GM19463 (cell line): ENCODE measurements at regions not wholly inside any gene's neighbourhood (a gene's known extent, or its start where the extent isn't known, plus 50 kb on each side); places are given as distances from the start of the nearest gene placed in this dataset.
A peak's percentile ranks its signal among the peaks of the same experiment; 100 is the strongest.
"Not testable (repeated sequence)": the region's sequence is repeated elsewhere in the genome, so short reads cannot be mapped to it uniquely, and the experiment has no call there.

ENCODE experiments used
- ATAC-seq: cut with Tn5 transposase; IDR thresholded peaks from one replicate; pipeline ENCODE4 v1.9.1; 2021; ENCODE audit warnings: mild to moderate bottlenecking, moderate library complexity; ENCODE audit not compliant: unreplicated experiment

DNA sequence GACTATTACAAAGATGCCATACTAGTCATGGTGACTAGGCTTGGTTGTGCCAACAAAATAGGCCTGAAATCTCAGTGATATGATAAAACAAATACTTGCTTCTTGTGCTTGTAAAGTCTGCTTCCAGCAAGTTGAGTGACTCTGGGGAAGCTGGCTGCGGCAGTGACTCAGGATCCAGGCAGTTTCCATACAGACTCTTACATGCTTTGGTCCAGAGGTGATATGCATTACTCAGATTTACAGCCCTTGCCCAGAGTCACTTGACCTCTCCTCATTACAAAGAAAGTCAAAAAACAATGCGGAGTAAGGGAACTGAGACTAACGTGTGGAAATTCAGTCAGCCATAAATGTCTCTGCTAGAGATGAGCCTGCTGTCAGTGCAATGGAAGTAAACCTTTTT, 387.5 kb downstream of the KCNA4 start:
- ATAC-seq = no peak

DNA sequence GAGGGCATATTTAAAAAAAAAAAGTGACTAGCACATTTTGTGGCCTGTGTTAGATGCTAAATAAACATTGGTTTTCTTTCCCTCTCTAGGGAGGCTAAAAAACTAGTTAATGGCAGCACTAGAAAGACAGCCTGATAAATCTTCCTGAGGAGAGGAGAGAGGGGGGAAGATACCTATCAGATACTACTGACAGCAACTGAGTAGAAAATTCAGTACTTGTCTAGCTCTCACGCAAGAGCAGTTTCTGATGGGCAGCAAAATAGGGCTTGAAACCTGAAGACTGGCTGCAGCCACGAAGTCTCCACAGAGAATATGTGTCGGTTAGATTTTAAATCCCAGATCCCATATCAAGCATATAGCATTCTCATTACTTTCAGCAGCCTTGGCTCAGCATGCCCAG, 388.2 kb downstream of the KCNA4 start:
- ATAC-seq = no peak

DNA sequence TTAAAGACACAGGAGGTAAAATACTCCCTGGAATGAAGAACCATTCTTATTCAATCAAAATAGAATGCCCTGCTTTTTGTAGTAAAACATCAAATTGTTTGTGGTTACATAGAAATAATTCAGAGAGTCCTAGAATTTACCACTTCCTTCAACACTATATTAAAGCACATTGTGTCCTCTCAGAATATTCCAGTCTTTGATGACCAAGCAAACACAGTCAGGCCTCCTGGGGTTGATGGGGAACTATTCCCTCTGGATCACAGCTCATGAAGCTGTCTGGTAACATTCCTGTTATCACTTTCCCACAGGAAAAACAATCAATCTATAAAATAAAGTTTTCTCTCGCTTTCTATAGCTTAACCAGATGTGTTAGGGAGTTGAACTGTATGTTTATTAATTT, 389.3 kb downstream of the KCNA4 start:
- ATAC-seq = no peak

DNA sequence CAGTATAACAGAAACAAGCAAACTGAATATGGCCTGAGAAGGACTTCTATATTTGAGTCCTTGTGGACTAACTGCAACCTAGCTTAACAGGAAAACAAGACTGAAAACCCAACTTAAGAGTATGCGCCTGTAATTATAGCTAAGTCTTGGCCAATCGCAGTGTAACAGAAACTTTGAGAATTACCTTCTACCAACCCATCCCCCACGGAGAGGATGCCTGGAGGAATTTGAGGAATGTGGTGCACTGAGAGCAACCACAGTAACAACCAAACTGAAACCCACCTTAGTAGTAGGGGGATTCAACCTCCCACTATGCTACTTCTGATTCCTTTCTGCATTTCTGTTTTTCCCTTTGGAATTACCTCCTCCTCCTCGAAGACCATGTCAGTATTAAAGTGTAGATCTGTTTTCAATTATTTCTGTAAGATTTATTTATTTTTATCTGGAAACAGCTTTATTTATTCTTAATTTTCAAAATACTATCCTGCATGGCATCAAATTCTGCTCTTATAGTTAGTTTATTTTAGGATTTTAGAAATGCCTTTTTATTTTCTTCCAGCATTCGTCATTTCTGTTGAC, 393.6 kb downstream of the KCNA4 start:
- ATAC-seq = no peak

GRCh38 chr11:29616611-29617010, 400.2 kb downstream of the KCNA4 start:
- ATAC-seq = no peak

DNA sequence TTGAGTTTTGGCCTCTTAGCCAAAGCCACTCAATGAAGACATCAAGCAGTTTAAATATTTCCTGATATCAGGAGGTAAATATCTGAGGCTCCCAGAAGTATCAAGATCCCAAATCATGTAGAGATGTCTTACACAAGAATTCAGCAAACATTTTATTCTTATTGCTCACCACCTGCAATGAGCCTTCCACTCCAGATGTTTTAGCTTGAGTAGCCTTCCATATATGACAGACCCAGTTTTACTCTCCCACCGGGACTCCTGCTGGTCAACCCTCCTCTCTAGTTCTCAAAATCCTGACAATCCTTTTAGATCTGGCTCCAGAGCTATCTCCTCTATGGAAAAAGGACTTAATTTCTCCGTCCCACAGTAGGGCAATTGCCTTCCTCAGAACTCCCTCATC, 404.4 kb downstream of the KCNA4 start:
- no peak for ATAC-seq

GRCh38 chr11:29606330-29607031, 410.3 kb downstream of the KCNA4 start:
- no peak for ATAC-seq

GRCh38 chr11:29600151-29600575, 416.7 kb downstream of the KCNA4 start:
- ATAC-seq = not testable (repeated sequence)

DNA sequence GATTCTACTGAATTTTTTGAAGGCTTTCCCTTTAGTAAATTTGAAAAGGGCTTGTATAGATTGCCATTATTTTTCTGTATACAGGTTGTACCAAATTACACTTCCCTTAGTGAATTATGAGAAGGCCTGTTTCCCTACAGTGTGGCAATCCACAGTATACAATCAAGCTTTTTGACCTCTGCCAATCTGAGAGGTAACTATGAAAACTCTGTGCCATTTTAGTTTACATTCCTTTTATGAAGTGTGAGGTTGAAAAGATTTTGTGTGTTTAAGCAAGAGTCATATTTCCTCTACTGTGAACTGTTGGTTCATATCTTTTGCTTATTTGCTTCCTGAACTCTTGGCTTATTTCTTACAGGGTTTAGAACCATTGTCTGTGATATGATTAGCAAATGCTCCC, 432.5 kb downstream of the KCNA4 start:
- ATAC-seq = no peak

DNA sequence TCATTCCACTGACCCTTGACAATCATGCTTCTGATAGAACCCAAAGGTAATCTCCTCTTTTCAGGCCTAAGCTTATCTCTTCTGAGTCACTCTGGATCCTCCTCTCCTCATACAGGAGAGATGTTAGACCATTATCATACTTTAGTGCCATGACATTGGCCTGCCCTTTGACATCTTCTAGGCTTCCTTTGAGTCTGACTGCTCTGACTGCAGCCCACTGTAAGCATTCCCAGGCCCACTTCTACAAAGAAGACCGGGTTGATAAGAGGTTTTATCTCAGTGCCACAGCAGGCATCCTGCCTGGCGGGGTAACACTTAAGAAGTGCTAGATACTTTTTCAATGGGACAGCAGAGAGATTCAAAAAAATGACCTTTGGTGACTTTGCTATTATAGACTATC, 438.0 kb downstream of the KCNA4 start:
- no peak for ATAC-seq

DNA sequence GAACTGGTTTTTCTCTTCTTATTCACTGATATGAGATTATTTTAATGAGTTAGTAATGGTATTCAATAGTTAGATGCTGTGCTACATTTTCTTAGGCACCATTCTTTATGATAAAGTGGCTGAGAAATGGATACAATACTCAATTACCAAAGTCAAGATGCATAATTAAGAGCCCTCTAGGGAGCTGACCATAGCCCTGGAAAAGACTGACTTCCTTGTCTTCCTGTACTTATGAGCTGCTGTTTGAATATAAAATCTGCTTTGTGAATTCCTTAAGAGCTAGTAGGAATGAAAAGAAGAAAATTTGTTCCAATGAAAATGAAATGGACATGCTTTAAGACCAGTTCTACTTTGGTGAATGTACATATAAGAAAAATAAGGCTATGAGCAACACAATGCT, 452.3 kb downstream of the KCNA4 start:
- ATAC-seq = no peak

DNA sequence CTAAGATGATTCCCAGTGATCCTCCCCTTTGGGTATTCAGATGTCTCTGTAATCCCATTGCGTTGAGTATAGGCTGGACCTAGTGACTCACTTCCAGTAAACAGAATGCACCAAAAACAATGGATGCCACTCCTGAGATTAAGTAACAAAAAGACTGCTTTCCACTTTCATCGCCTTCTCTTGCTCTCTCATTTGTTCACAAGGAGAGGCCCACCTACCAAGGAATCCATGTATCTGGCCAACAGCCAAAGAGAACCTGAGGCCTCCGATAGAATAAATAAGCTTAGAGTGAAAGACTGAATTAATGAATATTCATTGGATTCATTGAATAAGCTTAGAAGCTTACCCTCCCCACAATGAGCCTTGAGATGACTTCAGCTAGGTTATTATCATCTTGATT, 454.6 kb downstream of the KCNA4 start:
- no peak for ATAC-seq

DNA sequence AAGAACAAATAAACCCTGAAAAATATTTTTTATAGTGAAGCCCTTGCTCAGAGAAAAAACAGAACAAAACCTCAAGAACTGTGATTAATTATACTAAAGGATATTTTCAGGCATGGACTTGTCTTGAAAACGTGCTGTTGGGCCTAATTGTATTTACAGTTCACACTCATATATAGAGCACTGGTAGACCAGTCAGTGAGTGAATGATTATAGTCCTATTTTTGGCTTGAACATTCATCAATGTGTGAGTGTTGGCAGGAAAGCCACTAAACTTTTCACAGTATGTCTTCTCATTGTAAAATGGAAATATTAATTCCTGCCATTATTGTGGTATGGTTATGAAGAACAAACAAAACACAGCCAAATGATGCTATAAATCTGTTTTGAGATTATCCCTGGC, 462.8 kb downstream of the KCNA4 start:
- no peak for ATAC-seq

DNA sequence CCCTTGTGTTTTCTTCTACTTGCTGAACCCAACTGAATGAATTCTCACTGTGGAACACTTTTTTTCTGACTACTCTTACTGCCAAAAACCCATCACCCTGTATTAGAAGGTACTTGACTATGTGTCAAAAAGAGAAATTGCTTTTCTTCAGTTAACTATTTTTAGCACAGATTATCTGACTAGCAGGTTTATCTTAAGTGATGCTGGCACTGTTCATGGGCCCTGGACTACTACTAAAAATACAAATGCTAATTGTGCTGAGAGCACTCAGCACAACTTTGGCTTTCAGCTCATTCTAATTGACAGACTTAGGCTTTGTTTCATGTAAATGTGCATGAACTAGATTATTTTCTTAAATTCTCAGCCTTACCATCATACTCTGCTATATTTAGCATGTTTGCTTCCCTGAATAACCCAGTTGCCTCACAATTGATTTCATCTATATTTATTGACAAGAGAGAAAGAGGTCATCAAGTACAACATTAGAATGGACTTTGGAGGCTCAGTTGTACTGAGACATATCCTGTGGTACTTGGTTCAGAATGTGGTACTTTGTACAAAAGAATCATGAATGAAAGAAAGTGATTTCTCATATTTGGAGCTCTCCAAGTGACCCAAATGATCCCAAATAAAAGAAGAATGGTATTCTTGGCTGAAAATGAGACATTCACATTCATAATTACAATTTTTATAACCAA, 478.3 kb downstream of the KCNA4 start:
- no peak for ATAC-seq

DNA sequence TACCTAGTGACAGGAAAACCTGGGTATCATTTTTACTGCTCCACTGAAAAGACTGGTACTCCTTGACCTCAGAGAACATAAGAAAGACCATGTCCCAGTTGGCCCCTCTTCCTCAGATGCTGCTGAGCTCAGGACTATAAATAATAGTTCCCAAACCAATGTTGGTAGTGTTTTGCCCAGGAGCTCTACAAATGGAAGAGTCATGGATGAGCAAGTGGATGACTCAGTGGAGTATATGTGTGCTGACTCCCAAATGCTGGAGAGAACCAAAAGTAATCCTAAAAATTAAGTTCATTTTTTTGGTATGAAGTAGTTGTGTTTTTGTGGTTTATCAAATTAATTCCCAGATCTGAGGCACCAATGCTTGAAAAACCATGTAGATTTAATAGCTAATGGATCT, 482.0 kb downstream of the KCNA4 start:
- ATAC-seq = no peak

GRCh38 chr11:29530961-29531360, 485.9 kb downstream of the KCNA4 start:
- no peak for ATAC-seq

- ATAC-seq = peak; percentile 70
Measured at GRCh38 chr11:29527391-29527936, 489.4 kb downstream of the KCNA4 start.

GRCh38 chr11:29518389-29519174, 498.2 kb downstream of the KCNA4 start:
- peak; percentile 78 for ATAC-seq

DNA sequence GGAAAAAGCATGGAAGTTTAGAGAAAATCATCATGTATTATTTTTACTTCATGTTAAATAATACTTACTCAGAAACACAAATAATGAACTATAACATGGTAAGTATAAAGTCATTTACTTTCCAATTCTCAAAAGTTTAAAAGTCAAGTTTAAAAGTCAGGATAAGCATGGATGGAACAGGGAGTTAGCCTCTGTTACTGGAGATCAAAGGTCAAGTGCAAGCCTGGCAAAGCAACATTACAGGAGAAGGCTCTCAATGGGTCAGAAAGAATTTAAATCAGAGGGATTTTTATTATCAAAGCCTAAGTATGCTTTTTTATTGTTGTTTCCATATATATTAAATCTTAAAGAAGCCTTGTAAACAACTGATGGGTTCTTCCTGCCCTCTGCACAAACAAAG, 505.4 kb downstream of the KCNA4 start:
- no peak for ATAC-seq

DNA sequence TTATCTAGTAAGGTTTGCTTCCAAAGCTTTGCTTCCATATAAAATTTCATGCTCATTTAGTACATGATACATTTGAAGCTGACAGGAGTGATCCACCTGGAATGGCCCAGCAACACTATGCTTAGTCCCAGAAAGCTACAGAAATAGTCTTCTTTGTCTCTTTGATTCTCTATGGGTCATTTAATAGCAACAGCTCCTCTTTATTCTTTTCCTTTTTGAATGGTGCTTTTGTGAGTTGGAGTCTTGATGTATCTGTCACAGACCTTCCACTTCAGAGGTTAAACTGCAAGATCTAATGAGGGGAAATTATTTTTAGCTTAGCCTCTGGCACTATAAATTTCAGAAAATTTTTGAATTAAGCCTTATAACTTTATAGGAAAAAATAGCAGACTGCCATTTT, 509.5 kb downstream of the KCNA4 start:
- no peak for ATAC-seq

GRCh38 chr11:29495676-29496075, 521.2 kb downstream of the KCNA4 start:
- no peak for ATAC-seq
